ENCODE measurements at regions not wholly inside any gene's neighbourhood (a gene's known extent, or its start where the extent isn't known, plus 50 kb on each side); places are given as distances from the start of the nearest gene placed in this dataset.
"Not testable (repeated sequence)": the region's sequence is repeated elsewhere in the genome, so short reads cannot be mapped to it uniquely, and the experiment has no call there.

GRCh38 chr6:84587202-84587940, 177.0 kb downstream of the TBX18 start:
- not testable (repeated sequence) for TF ChIP-seq CTCF (conservative IDR thresholded peaks at IDR 0.05; ENCODE audit: low read depth, low read length); EZH2 (IDR thresholded peaks at IDR 0.05; ENCODE audit: borderline replicate concordance, low read depth, low read length, poor library complexity, severe bottlenecking)

Data from A673 (cell line).